CD4-positive, alpha-beta T cell (primary cell): ENCODE measurements at regions not wholly inside any gene's neighbourhood (a gene's known extent, or its start where the extent isn't known, plus 50 kb on each side); places are given as distances from the start of the nearest gene placed in this dataset.

Experiments
- ATAC-seq: fragments of 200-7000 bp; cut with Tn5 transposase; one replicate; pipeline ENCODE4 v1.10.0; 2022; ENCODE audit warnings: mild to moderate bottlenecking; ENCODE audit not compliant: poor library complexity
- CTCF ChIA-PET: fragments of 350-600 bp; sonication (Branson Sonifier 250); formaldehyde crosslinking; loops from one replicate; lab custom pipeline; 2021; ENCODE audit warnings: antibody characterized with exemption, inconsistent platforms; lab: Charles Lee
- POLR2A ChIA-PET: fragments of 350-600 bp; sonication (Branson Sonifier 250); formaldehyde crosslinking; loops from one replicate; lab custom pipeline; 2021; ENCODE audit warnings: antibody characterized with exemption, inconsistent platforms; lab: Charles Lee
- DNase-seq, 14 experiments: peaks; one replicate each; pipeline ENCODE4 v3.0.0-alpha.2; 2013 to 2020; ENCODE audit warnings: mixed read lengths in 2 of 14
- H3K27ac ChIP-seq, 2 donors: one replicate each; pipeline versions ENCODE4 v1.5.1 to v1.7.0; 2013; ENCODE audit warnings: low read length in 2 of 2, low read depth in 1 of 2, mild to moderate bottlenecking in 1 of 2
- H3K27me3 ChIP-seq, 2 experiments: 1 replicate in 1 of 2; 2 replicates in 1 of 2; pipeline versions ENCODE4 v1.6.1 to v1.7.0; 2013; ENCODE audit warnings: low read length in 2 of 2, control low read depth in 1 of 2, mild to moderate bottlenecking in 1 of 2, moderate library complexity in 1 of 2; ENCODE audit not compliant: insufficient read depth in 2 of 2, control insufficient read depth in 1 of 2
- H3K36me3 ChIP-seq: one replicate; pipeline ENCODE4 v1.6.1; 2013; ENCODE audit warnings: low read length, control low read depth; ENCODE audit not compliant: insufficient read depth
- H3K4me1 ChIP-seq: one replicate; pipeline ENCODE4 v1.6.1; 2013; ENCODE audit warnings: low read length, control low read depth; ENCODE audit not compliant: insufficient read depth
- H3K4me3 ChIP-seq: one replicate; pipeline ENCODE4 v1.5.1; 2013; ENCODE audit warnings: mild to moderate bottlenecking, low read length, moderate library complexity
- H3K9me3 ChIP-seq, 2 experiments: 1 replicate in 1 of 2; 2 replicates in 1 of 2; pipeline versions ENCODE4 v1.6.1 to v1.7.0; 2013; ENCODE audit warnings: low read length in 2 of 2, mild to moderate bottlenecking in 2 of 2, control low read depth in 1 of 2, moderate library complexity in 1 of 2; ENCODE audit not compliant: control insufficient read depth in 1 of 2, insufficient read depth in 1 of 2
- H3K27ac Mint-ChIP-seq: one replicate; pipeline ENCODE4 v1.8.0; 2020; ENCODE audit warnings: mixed read lengths
- H3K27me3 Mint-ChIP-seq: one replicate; pipeline ENCODE4 v1.8.0; 2021; ENCODE audit warnings: mixed read lengths
- H3K36me3 Mint-ChIP-seq: one replicate; pipeline ENCODE4 v1.8.0; 2021; ENCODE audit warnings: low read depth, mixed read lengths
- H3K4me1 Mint-ChIP-seq: one replicate; pipeline ENCODE4 v1.8.0; 2021; ENCODE audit warnings: low read depth, mixed read lengths
- H3K4me3 Mint-ChIP-seq: one replicate; pipeline ENCODE4 v1.8.0; 2020; ENCODE audit warnings: mild to moderate bottlenecking, mixed read lengths
- H3K9me3 Mint-ChIP-seq: one replicate; pipeline ENCODE4 v1.8.0; 2020; ENCODE audit warnings: mixed read lengths
- CTCF ChIP-seq: fragments of 200-600 bp; IDR thresholded peaks from one replicate; pipeline ENCODE4 v1.8.0; 2022; ENCODE audit warnings: antibody characterized with exemption, mild to moderate bottlenecking
- intact Hi-C, 2 experiments: fragments of 100-400 bp; cut with DNase I in 1 of 2; cut with micrococcal nuclease in 1 of 2; formaldehyde crosslinking; loops; one replicate each; pipeline versions ENCODE4 v1.15.1 to v1.9.0; 2023 to 2025; cut with DNase I, micrococcal nuclease

- H3K4me3 Mint-ChIP-seq = no peak overlapping the region
Measured at GRCh38 chr20:58086763-58087561, 141.5 kb downstream of the ANKRD60 start.

GRCh38 chr20:58084966-58085365 is 143.5 kb downstream of the ANKRD60 start:
- Mint-ChIP-seq H3K36me3 (no peaks in the 10 kb centered on the region), H3K27me3 (no peaks in the 10 kb centered on the region), H3K4me1 (no peaks in the 10 kb centered on the region), H3K4me3 (no peak overlapping the region), H3K27ac (no peak overlapping the region), H3K9me3 (no peaks in the 10 kb centered on the region)
- POLR2A ChIA-PET = no interaction called here
- no peak for DNase-seq
- no peak overlapping the region for H3K27ac ChIP-seq
- H3K36me3 ChIP-seq = no peaks in the 10 kb centered on the region
- H3K27me3 ChIP-seq = no peaks in the 10 kb centered on the region
- intact Hi-C loops = loop anchor here in 1 of 2 experiments (5.0 kb wide), 1 partner anchor 488 kb away; no protein-coding TSS in a partner anchor
- no peak for ATAC-seq
- H3K4me3 ChIP-seq = no peak overlapping the region
- H3K4me1 ChIP-seq = no peaks in the 10 kb centered on the region
- H3K9me3 ChIP-seq = no peaks in the 10 kb centered on the region
- CTCF ChIA-PET = no interaction called here
- no peak for TF ChIP-seq CTCF

More at GRCh38 chr20:58086763-58087561, 141.5 kb downstream of the ANKRD60 start:
- H3K27ac Mint-ChIP-seq = no peak overlapping the region
- Histone ChIP-seq H3K27me3 (no peaks in the 10 kb centered on the region), H3K27ac (no peak overlapping the region), H3K4me3 (no peak overlapping the region), H3K4me1 (no peaks in the 10 kb centered on the region), H3K9me3 (no peaks in the 10 kb centered on the region), H3K36me3 (no peaks in the 10 kb centered on the region)
- ChIA-PET POLR2A (no interaction called here), CTCF (interaction anchor here (0.5 to 1.3 kb wide), 4 partner anchors 433 to 842 kb away, joined by 3 to 4 read pairs (median 3); no protein-coding TSS in a partner anchor)
- H3K9me3 Mint-ChIP-seq = no peaks in the 10 kb centered on the region
- intact Hi-C loops = loop anchor here (1.0 to 5.0 kb wide), 2 partner anchors 433 to 490 kb away; no protein-coding TSS in a partner anchor
- no peaks in the 10 kb centered on the region for H3K36me3 Mint-ChIP-seq
- H3K4me1 Mint-ChIP-seq = no peaks in the 10 kb centered on the region
- peak; percentile 40 for TF ChIP-seq CTCF
- peak in 5 of 14 experiments; percentile 7 to 29 (median 22) for DNase-seq
- ATAC-seq = no peak
- H3K27me3 Mint-ChIP-seq = peaks cover 14% of the 10 kb centered on the region

- Mint-ChIP-seq H3K36me3 (no peaks in the 10 kb centered on the region), H3K9me3 (no peaks in the 10 kb centered on the region), H3K4me1 (no peaks in the 10 kb centered on the region), H3K27me3 (no peaks in the 10 kb centered on the region), H3K27ac (no peak overlapping the region), H3K4me3 (no peak overlapping the region)
- H3K9me3 ChIP-seq = no peaks in the 10 kb centered on the region
- DNase-seq (no peak), ATAC-seq (no peak)
- H3K27ac ChIP-seq = no peak overlapping the region
- POLR2A ChIA-PET = no interaction called here
- H3K36me3 ChIP-seq = no peaks in the 10 kb centered on the region
- intact Hi-C loops = no loop called here
- TF ChIP-seq CTCF = no peak
- H3K4me1 ChIP-seq = no peaks in the 10 kb centered on the region
- CTCF ChIA-PET = no interaction called here
- H3K4me3 ChIP-seq = no peak overlapping the region
- H3K27me3 ChIP-seq = no peaks in the 10 kb centered on the region
Measured at GRCh38 chr20:58084566-58084965, 143.9 kb downstream of the ANKRD60 start.
